ENCODE measurements at regions not wholly inside any gene's neighbourhood (a gene's known extent, or its start where the extent isn't known, plus 50 kb on each side); places are given as distances from the start of the nearest gene placed in this dataset.

DNA sequence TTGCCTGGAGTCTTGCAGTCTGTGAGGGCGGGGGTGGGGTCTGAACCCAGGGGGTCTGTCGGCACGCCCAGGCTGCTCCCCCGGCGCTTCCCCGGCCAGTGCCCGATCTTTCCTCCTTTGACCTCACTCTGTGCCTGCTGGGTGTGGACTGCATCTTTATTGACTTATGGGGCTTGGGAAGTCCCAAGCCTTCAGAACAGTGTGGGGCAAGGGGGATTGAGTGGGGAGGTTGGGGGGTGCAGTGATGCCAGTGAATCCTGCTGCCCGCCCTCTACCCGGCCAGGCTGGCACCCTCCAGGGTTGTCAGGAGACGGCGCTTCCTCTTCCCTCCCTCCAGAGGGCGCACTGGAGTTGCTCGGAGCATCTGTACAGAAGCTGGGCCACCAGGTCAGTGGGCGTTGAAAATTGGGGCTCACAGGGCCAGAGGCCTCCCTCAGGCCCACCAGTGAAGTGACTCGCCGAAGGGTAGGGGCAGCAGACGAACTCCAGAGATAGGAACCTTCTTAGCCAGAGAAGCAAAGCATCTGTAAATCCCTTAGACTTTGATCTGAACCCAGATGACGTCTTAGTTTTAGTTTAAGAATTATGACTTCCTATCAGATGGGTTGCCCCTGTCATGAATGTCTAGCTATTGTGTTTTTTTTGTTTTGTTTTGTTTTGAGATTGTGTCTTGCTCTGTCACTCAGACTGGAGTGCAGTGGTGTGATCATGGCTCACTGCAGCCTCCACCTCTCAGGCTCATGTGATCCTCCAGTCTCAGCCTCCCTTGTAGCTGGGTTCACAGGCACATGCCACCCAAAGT, 184.8 kb upstream of the CIBAR2 start:
- H3K4me3 ChIP-seq (ENCODE audit: low read depth, low read length): no peak overlapping the region
- TF ChIP-seq, protein P1, sequence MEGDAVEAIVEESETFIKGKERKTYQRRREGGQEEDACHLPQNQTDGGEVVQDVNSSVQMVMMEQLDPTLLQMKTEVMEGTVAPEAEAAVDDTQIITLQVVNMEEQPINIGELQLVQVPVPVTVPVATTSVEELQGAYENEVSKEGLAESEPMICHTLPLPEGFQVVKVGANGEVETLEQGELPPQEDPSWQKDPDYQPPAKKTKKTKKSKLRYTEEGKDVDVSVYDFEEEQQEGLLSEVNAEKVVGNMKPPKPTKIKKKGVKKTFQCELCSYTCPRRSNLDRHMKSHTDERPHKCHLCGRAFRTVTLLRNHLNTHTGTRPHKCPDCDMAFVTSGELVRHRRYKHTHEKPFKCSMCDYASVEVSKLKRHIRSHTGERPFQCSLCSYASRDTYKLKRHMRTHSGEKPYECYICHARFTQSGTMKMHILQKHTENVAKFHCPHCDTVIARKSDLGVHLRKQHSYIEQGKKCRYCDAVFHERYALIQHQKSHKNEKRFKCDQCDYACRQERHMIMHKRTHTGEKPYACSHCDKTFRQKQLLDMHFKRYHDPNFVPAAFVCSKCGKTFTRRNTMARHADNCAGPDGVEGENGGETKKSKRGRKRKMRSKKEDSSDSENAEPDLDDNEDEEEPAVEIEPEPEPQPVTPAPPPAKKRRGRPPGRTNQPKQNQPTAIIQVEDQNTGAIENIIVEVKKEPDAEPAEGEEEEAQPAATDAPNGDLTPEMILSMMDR (IDR thresholded peaks at IDR 0.05; ENCODE audit: borderline replicate concordance, insufficient read depth, low read depth, low read length): peak; percentile 81

DNA sequence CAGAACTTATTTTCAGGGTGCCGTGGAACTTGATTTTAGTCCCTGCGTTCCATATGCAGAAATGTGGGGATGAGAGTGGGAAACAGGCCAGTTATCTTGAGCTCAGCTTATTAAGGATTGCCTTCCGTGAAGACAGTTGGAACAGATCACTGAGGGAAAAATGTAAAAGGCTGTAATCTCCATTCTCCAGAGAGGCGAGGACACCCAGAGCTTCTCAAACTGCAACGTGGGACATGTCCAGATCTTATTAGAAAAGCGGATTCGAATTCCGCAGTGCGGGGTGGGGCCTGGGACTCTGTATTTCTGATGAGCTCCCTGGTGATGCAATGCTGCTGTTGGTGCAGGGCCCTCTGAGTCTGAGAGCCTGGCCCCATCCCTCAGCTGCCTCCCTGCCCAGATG, 185.6 kb upstream of the CIBAR2 start:
- H3K4me3 ChIP-seq (ENCODE audit: low read depth, low read length): no peak overlapping the region
- TF ChIP-seq, protein P1 (IDR thresholded peaks at IDR 0.05; ENCODE audit: borderline replicate concordance, insufficient read depth, low read depth, low read length): no peak

DNA sequence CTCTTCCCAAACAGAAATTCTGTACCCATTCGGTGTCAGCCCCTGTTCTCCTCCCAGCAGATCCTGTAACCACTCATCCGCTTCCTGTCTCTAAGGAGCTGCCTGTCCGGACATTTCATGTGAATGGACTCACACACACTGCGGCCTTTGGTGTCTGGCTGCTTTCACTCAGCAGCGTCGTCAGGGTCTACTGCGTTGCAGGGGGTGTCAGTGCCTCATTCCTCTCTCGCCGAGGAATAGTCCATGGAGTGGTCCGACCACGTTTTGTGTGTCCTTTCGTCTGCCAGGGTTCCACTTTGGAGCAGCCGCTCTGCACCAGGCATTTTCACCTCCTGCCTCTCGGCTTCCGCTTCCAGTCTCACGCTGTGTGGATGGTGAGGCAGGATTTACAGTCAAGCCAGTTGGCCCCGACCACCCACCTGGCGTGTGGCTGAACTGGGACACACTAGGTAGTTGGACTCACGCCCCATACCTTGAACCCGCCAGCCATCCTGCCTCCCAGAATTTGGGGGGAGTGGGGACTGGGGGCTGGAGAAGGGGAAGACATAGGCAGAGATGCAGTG, 188.2 kb upstream of the CIBAR2 start:
- TF ChIP-seq, protein P1 (IDR thresholded peaks at IDR 0.05; ENCODE audit: borderline replicate concordance, insufficient read depth, low read depth, low read length): no peak
- no peak overlapping the region for H3K4me3 ChIP-seq (ENCODE audit: low read depth, low read length)

- H3K4me3 ChIP-seq (ENCODE audit: low read depth, low read length): no peak overlapping the region
- TF ChIP-seq, protein P1 (IDR thresholded peaks at IDR 0.05; ENCODE audit: borderline replicate concordance, insufficient read depth, low read depth, low read length): no peak
Measured at GRCh38 chr16:85301231-85301630, 189.0 kb upstream of the CIBAR2 start.

GRCh38 chr16:85302018-85302847, 190.0 kb upstream of the CIBAR2 start:
- no peak overlapping the region for H3K4me3 ChIP-seq (ENCODE audit: low read depth, low read length)
- TF ChIP-seq, protein P1 (IDR thresholded peaks at IDR 0.05; ENCODE audit: borderline replicate concordance, insufficient read depth, low read depth, low read length): no peak

DNA sequence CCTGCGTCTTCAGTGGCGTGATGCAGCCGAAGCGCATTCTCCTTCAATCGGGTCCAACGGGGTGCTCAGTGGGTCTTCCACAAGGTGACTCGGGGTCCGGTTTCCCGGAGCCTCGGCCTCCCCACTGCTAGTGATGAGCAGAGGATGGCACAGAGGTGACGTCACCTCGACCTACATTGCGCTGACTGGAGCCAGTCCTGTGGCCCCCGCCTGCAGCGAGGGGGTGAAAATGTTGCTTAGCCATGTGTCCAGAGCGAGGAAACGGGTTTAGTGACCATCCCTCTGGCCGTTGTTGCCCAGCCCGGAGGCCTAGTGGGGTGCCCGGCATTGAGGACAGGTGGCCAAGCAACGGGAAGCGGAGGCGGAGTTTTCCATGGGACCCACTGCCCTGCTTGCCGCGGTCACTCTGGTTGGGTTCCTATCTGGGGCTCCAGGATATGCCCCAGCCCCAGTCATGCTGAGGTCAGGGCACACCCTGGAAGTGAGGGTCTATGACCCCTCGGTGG, 190.6 kb upstream of the CIBAR2 start:
- TF ChIP-seq, protein P1 (IDR thresholded peaks at IDR 0.05; ENCODE audit: borderline replicate concordance, insufficient read depth, low read depth, low read length): no peak
- no peak overlapping the region for H3K4me3 ChIP-seq (ENCODE audit: low read depth, low read length)

All from GM12875 (cell line).